ENCODE measurements at regions not wholly inside any gene's neighbourhood (a gene's known extent, or its start where the extent isn't known, plus 50 kb on each side); places are given as distances from the start of the nearest gene placed in this dataset.
A peak's percentile ranks its signal among the peaks of the same experiment; 100 is the strongest.

GRCh38 chr2:183214680-183215079 is 90.4 kb downstream of the NUP35 start:
- no peak for DNase-seq

DNA sequence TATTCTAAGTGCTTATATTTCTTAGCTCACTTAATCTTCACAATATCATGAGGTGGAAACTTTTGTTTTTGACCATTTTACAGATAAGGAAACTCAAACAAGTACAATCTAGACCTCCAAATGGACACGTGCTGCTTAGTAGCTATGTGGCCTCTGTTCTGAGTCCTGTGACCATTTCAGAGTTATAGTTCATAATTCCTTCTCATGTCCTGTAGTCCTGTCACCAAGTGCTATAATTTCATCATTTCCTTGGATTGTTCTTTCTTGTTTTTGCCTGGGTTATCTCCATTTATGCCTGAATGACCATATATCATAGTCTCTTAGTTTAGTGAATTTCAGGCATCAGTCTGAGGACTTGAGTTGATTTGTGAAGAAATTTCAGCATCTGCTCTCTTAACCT is 91.7 kb downstream of the NUP35 start:
- no peak for DNase-seq

DNA sequence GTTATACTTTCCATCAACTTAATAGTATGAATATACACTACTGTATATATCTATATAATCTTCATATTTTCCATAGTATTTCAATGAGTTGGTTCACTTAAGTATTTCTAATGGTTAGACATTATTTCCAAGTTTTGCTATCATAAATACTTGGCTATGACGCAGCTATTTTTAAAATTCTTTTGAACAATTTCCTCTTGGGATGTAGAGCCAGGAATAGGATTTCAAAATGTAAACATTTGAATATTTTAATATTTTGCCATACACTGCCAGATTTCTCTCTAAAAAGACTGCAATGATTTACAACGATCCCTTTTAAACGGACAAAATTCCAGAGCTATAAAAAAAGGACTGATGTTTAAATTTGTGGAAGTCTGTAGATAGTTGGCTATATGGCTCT is 95.6 kb downstream of the NUP35 start:
- DNase-seq = no peak

GRCh38 chr2:183222751-183223150 is 98.5 kb downstream of the NUP35 start:
- DNase-seq = no peak

DNA sequence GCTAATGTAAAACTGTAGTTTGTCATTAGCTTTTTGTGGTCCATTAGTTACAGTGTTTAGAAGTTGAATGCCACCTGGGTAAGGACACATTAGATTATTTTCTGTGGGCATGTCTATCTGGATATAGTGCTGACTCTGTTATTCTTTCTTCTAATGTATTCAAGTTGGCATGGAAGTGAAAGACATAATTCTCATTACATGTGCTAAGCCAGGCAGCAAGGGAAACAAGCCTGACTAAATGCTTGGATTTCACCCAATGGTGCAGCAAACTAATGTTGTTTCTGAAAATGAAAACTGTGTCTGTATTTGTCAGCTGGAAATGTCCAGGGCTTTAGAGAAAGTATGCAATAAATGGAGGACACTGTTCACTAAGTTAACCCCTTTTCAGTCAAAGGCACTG is 100.7 kb downstream of the NUP35 start:
- DNase-seq = no peak

GRCh38 chr2:183227176-183227575 is 102.9 kb downstream of the NUP35 start:
- DNase-seq = no peak

DNA sequence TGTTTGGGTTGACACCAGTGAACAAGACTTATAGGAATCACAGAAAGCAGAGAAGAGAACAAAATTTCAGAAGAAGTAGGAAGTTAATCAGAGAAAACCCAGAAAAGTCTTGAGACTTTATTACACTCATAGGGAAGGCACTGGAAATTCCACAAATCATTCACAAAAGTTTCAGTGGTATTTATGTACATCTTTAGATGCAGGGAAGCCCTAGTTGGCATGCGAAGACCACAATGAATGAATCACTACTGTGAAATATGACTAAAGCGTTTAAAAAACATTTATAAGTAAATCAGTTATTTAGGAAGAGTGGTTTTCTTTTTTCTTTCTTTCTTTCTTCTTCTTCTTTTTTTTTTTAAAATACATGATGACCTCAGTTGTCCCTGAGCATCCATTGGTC is 105.1 kb downstream of the NUP35 start:
- no peak for DNase-seq

GRCh38 chr2:183232161-183232865 is 108.1 kb downstream of the NUP35 start:
- no peak for DNase-seq

GRCh38 chr2:183242937-183243336 is 118.7 kb downstream of the NUP35 start:
- no peak for DNase-seq

GRCh38 chr2:183243758-183244157 is 119.5 kb downstream of the NUP35 start:
- no peak for DNase-seq

DNA sequence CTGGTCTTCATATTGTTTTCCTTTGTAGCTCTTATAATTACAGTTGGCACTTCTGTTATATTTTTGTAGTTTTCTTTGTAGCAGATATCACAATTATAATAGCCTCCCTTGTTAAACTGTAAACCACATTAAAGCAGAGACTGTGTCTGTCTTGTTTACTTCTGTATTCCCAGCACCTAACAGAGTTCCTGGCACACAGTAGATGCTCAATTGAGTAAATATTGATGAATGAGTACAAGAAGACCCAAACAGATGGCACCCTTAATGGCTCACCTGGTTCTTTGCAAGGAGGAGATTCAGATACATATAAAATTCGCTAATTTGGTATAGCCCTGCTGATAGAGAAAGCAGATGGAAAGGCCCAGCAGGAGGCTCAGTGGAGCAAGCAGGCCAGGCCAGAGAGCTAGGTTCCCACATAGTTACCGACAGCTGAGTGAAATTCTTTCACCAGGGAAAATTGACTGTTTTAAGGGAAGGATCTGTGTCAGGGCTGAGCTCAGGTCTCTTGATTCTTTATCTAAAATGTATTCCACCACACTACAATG is 120.1 kb downstream of the NUP35 start:
- DNase-seq = no peak

DNA sequence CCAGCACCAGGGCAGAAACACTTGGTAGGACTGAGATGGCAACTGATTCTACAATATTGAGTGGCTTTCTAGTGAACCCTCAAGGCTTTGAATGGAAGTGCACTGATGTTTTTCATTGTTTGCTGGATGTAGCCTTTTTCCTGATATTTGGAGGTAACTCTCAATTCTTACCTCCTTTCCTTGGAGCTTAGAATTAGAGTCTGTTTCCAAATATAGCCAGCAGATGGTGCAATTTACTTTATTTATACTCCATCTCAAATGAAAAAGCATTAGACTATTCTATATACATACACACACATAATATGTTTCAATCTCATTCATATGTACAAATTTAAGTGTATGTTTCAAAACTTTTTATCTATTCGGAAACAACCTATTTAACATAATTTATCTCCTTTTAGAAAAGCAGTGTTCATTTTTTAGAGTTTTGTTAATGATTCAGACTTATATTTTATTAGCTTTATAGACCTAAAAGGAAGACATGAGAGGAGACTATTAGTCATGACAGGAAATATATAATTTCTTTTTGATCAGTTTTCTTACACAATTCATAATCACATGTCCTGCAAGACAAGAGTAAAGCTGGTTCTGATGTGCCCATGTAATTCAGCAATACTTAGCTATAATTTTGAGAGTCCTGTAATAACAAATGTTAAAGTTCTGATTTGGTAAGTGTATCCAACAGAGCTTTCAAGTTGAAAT is 124.8 kb downstream of the NUP35 start:
- DNase-seq = peak; percentile 8

- no peak for DNase-seq
Observed at GRCh38 chr2:183250061-183250460, 125.8 kb downstream of the NUP35 start.

DNA sequence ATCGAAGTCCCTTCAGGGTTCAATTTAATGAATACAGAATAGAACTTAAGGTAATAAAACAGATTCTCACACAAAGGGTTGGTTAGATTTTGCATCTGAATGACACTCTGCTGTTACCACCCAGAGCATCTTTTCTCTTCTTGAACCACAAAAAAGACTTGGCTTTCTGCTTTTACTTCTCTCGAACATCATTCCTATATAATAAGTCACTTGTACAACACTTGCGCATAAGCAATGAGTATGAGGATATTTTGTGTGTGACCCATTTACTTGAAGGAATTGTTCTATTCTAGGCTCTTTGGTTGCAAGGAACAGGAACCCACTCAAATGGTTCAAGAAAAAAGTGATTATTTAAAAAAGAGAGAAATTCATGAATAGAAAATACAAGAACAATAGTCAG is 126.2 kb downstream of the NUP35 start:
- DNase-seq = no peak

GRCh38 chr2:183253441-183254130 is 129.3 kb downstream of the NUP35 start:
- DNase-seq = no peak

- DNase-seq = no peak
Observed at GRCh38 chr2:183255411-183255810, 131.2 kb downstream of the NUP35 start.

DNA sequence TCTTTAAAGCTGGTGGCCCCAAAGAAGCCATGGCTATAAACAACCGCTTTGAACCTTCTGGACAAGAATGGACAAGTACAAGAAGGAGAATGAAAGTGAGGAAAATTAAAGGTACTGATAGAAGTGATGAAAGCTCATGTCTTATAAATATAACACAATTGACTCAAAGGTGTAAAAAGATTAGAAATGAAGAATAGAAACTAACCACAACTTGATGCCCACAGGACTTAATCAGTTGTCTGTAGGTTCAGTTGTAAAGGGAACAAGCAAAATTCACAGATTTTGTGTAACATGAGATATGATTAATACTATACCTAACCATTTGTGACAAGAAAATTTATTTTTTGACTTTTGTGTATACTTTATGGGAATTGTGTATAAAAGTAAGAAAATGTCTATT is 135.7 kb downstream of the NUP35 start:
- no peak for DNase-seq

- DNase-seq = no peak
Observed at GRCh38 chr2:183260527-183260926, 136.3 kb downstream of the NUP35 start.

GRCh38 chr2:183264890-183265535 is 140.8 kb downstream of the NUP35 start:
- no peak for DNase-seq

DNA sequence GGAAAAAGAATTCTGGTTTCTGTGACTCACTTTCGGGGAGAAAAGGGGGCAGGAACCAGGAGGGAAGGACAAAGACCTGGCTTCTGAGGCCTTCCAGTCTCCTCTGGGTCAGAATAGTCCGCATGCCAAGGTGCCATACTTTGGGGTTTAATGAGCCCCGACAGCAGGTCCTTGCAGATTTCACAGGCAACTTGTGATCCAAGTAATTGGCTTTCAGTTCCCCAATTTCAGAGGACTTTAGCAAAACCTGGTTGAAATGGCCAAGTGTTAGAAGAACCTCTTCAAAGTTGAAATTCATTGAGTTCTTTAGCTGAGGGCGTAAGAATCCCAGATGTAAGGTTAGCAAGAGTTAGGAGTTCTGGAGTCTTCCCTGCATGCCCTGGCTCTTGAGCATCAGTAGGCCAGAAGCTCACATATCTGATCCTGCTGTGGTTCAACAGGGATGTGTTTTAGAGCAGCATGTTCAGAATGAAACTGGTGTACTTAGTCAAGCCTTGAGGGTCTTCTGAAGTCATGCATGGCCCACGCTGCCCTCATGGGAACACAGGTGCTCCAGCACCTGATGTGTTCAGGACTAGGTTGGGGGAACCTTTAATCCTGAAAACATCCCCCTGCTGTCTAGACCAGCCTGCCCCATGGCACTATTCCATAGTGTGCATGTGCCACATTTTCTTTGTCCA is 143.0 kb downstream of the NUP35 start:
- DNase-seq = no peak

GRCh38 chr2:183269956-183270355 is 145.7 kb downstream of the NUP35 start:
- no peak for DNase-seq

GRCh38 chr2:183283209-183283608 is 159.0 kb downstream of the NUP35 start:
- DNase-seq = no peak

- DNase-seq = no peak
Observed at GRCh38 chr2:183284606-183285005, 160.4 kb downstream of the NUP35 start.

Data from NCI-H1048 (cell line).